Spleen (tissue), 11 donors: ENCODE measurements at regions not wholly inside any gene's neighbourhood (a gene's known extent, or its start where the extent isn't known, plus 50 kb on each side); places are given as distances from the start of the nearest gene placed in this dataset.
A peak's percentile ranks its signal among the peaks of the same experiment; 100 is the strongest.

ENCODE experiments used
- DNase-seq: peaks from one replicate; pipeline ENCODE4 v3.0.0-alpha.2; 2020
- H3K27ac ChIP-seq, 8 donors: fragments of 200-600 bp; sonication (generic) in 7 of 8; 1 replicate in 4 of 8; 2 replicates in 4 of 8; pipeline versions ENCODE4 v1.5.0 to v1.8.0; 2016 to 2021; ENCODE audit warnings: inconsistent platforms in 4 of 8, mild to moderate bottlenecking in 4 of 8, moderate library complexity in 1 of 8
- H3K27me3 ChIP-seq, 7 donors: fragments of 200-600 bp; sonication (generic) in 6 of 7; replicated peaks in 1 of 7; 1 replicate in 4 of 7; 2 replicates in 3 of 7; pipeline versions ENCODE4 v1.5.0 to v1.8.0; 2016 to 2021; ENCODE audit warnings: inconsistent platforms in 3 of 7, mild to moderate bottlenecking in 1 of 7
- H3K36me3 ChIP-seq, 6 donors: fragments of 200-600 bp; sonication (generic) in 5 of 6; 1 replicate in 4 of 6; 2 replicates in 2 of 6; pipeline versions ENCODE4 v1.5.0 to v1.8.0; 2016 to 2021; ENCODE audit warnings: inconsistent platforms in 2 of 6
- H3K4me1 ChIP-seq, 6 donors: fragments of 200-600 bp; sonication (generic) in 5 of 6; 1 replicate in 3 of 6; 2 replicates in 3 of 6; pipeline versions ENCODE4 v1.5.0 to v1.8.0; 2016 to 2021; ENCODE audit warnings: inconsistent platforms in 3 of 6
- H3K4me3 ChIP-seq, 8 donors: fragments of 200-600 bp; sonication (generic) in 7 of 8; 1 replicate in 4 of 8; 2 replicates in 4 of 8; pipeline versions ENCODE4 v1.5.0 to v1.8.0; 2016 to 2021; ENCODE audit warnings: inconsistent platforms in 4 of 8, mild to moderate bottlenecking in 4 of 8, moderate library complexity in 2 of 8
- H3K9me3 ChIP-seq, 8 donors: fragments of 200-600 bp; sonication (generic) in 7 of 8; 1 replicate in 4 of 8; 2 replicates in 4 of 8; pipeline versions ENCODE4 v1.5.0 to v1.8.0; 2016 to 2021; ENCODE audit warnings: inconsistent platforms in 4 of 8
- POLR2A ChIP-seq, 3 donors: fragments of 450-650 bp; IDR thresholded peaks; one replicate each; pipeline ENCODE4 v1.5.1; 2017; ENCODE audit warnings: antibody characterized with exemption in 3 of 3, mild to moderate bottlenecking in 1 of 3
- POLR2AphosphoS5 ChIP-seq, 3 donors: sonication (generic); formaldehyde crosslinking; IDR thresholded peaks; one replicate each; pipeline ENCODE4 v1.5.1; 2017; ENCODE audit warnings: antibody characterized with exemption in 3 of 3
- WGBS, 5 donors: extraction: QIAGEN DNeasy Blood & Tissue Kit in 3 of 5; methylation state at CpG; one replicate each; pipeline versions ENCODE4 v1.1.5 to v1.1.7; 2013 to 2018; 5-methylcytosine and 5-hydroxymethylcytosine counted together
- intact Hi-C: fragments of 100-400 bp; cut with DNase I; formaldehyde crosslinking; loops from one replicate; pipeline ENCODE4 v1.15.0; 2023; ENCODE audit warnings: low total_unique reads
- TF ChIP-seq, protein P1 (sequence below), 11 experiments: fragments of 200-600 bp in 7 of 11; fragments of 450-650 bp in 4 of 11; sonication (generic) in 4 of 11; IDR thresholded peaks in 8 of 11; conservative IDR thresholded peaks in 3 of 11; 1 replicate in 7 of 11; 2 replicates in 4 of 11; pipeline versions ENCODE4 v1.4.0 to v1.8.0; 2016 to 2021; ENCODE audit warnings: antibody characterized with exemption in 11 of 11, inconsistent platforms in 4 of 11, mild to moderate bottlenecking in 1 of 11
- donor health status: healthy with polysubstance abuse.
- donor health status: DM: no; HTN: no; CAD: no; lungs with moderate emphysema.
- donor health status: DM: no; HTN: no; CAD: no.
- donor health status: Bipolar disorder and iron deficiency.
- donor health status: healthy.
- donor health status: DM: no; HTN: no; CAD: no.
- donor health status: DM: yes; HTN: yes; CAD: no.

DNA sequence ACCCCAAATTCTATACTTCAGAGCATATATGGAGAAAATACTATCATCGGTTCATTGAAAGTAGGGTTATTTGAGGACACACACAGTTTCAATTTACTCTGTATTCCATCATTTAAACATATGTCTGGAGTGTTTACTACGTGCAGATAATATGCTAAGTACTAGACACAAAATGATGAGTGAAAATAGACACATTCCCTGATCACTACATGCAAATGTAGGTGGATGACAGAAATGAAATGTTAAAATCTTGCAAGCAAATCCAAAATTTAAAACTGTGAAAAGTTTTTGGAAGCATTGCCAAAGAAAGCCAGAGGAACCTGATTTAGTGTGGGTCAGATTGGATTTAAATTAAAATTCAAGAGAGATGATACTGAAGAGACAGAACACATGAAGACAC, 1106.6 kb downstream of the CBLN2 start:
- Histone ChIP-seq H3K27me3 (no peaks in the 10 kb centered on the region), H3K4me3 (no peak overlapping the region), H3K27ac (no peak overlapping the region), H3K4me1 (no peaks in the 10 kb centered on the region), H3K36me3 (no peaks in the 10 kb centered on the region), H3K9me3 (no peaks in the 10 kb centered on the region)
- no peak for DNase-seq
- 75 to 85% (median 83%) methylated on average over 2 of the region's 2 CpGs for WGBS, 5 donors
- intact Hi-C loops: no loop called here
- TF ChIP-seq POLR2AphosphoS5 (IDR thresholded peaks at IDR 0.05) (no peak), POLR2A (IDR thresholded peaks at IDR 0.05) (no peak)
- TF ChIP-seq, protein P1, sequence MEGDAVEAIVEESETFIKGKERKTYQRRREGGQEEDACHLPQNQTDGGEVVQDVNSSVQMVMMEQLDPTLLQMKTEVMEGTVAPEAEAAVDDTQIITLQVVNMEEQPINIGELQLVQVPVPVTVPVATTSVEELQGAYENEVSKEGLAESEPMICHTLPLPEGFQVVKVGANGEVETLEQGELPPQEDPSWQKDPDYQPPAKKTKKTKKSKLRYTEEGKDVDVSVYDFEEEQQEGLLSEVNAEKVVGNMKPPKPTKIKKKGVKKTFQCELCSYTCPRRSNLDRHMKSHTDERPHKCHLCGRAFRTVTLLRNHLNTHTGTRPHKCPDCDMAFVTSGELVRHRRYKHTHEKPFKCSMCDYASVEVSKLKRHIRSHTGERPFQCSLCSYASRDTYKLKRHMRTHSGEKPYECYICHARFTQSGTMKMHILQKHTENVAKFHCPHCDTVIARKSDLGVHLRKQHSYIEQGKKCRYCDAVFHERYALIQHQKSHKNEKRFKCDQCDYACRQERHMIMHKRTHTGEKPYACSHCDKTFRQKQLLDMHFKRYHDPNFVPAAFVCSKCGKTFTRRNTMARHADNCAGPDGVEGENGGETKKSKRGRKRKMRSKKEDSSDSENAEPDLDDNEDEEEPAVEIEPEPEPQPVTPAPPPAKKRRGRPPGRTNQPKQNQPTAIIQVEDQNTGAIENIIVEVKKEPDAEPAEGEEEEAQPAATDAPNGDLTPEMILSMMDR (IDR thresholded peaks at IDR 0.05 in 8 of 11, conservative IDR thresholded peaks at IDR 0.05 in 3 of 11): no peak

DNA sequence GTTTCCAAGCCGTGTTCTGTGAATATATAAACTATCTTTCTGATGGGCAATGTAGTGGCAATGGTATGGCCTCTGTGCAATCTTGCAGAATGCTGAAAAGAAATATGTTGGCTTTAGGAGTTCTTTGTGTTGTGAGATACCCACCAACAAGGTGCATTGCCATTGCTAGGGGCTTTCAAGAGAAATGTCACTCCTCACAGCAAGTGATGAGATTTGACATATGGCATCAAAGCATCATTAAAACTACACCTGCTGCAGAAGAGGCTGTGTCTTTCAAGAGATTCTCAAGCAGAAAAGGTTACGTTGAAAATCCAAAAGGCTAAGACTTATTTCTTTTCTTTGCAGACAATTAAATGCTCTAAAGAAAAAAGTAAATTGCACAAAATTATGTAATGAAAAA, 1110.8 kb downstream of the CBLN2 start:
- 71 to 84% (median 80%) methylated on average over 2 of the region's 2 CpGs for WGBS, 5 donors
- Histone ChIP-seq H3K36me3 (no peaks in the 10 kb centered on the region), H3K9me3 (no peaks in the 10 kb centered on the region), H3K4me3 (no peak overlapping the region), H3K4me1 (no peaks in the 10 kb centered on the region), H3K27ac (no peak overlapping the region), H3K27me3 (no peaks in the 10 kb centered on the region)
- TF ChIP-seq POLR2AphosphoS5 (IDR thresholded peaks at IDR 0.05): no peak
- DNase-seq: no peak
- intact Hi-C loops: no loop called here

DNA sequence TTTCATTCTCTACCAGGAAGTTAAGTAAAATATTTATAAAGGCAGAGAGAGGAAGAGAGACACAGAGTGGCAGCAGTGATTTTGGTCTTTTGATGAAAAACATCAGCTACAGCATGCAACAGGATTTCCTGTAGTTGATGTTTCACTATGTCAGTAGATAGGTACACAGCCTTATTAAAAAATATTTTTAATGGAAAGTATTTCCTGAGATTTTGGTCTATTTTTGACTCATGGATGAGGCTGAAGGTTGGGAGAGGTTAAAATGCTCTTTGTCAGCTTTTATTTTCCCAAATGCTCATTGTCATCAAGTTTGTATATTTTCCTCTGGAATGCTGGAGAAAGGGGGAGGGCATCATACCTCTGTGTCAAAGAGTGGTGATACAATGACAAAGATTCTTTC, 1112.5 kb downstream of the CBLN2 start:
- H3K4me1 ChIP-seq: no peaks in the 10 kb centered on the region
- H3K27me3 ChIP-seq: no peaks in the 10 kb centered on the region
- H3K27ac ChIP-seq: peak overlapping the region in 6 of 8 donors; percentile 7 to 60 (median 28)
- no peaks in the 10 kb centered on the region for H3K36me3 ChIP-seq
- no peaks in the 10 kb centered on the region for H3K9me3 ChIP-seq
- TF ChIP-seq, protein P1 (IDR thresholded peaks at IDR 0.05 in 8 of 11, conservative IDR thresholded peaks at IDR 0.05 in 3 of 11): no peak
- H3K4me3 ChIP-seq: no peak overlapping the region
- no peak for DNase-seq
- intact Hi-C loops: no loop called here

DNA sequence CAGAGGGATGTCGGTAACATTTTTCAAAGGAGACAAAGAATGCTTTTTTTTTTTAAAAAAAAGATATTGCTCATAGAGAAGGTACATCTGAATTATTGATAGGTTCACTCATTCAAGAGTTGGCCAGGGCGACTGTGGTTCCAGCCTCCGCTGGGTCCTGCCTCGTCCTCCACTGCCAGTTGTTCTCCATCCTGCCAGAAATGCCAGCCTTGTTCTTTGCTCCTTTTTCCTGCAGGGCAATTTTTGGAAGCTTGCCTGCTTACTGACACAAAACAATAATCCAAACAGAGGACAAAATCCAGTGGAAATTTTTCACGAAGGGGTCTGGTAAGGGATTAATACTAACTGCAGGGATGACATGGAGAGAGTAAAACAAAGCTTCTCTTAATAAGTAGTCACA, 1113.0 kb downstream of the CBLN2 start:
- Histone ChIP-seq H3K4me3 (no peak overlapping the region), H3K4me1 (no peaks in the 10 kb centered on the region), H3K36me3 (no peaks in the 10 kb centered on the region), H3K9me3 (no peaks in the 10 kb centered on the region), H3K27ac (peak overlapping the region in 6 of 8 donors; percentile 7 to 60 (median 28)), H3K27me3 (no peaks in the 10 kb centered on the region)
- DNase-seq: no peak
- 57 to 80% (median 70%) methylated on average over 5 of the region's 5 CpGs for WGBS, 5 donors
- TF ChIP-seq POLR2A (IDR thresholded peaks at IDR 0.05) (no peak), POLR2AphosphoS5 (IDR thresholded peaks at IDR 0.05) (no peak)
- intact Hi-C loops: no loop called here

DNA sequence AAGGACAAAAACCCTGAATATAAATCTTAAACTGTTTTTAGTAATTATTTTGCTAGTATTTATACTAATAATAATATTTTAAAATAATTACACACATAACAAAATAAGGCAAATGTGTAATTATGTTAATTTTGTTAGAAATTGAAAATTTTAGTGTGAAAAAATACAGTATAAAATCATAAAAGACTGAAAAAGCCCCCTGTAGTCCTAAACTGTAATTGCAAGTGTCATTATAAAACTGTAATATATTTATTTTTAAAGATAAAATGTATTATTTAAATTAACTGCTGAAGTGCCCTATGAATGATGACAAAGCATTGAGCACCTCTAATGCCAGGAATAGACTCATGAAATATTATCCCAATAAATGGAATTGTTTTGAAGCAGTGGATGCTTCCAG, 1117.7 kb downstream of the CBLN2 start:
- Histone ChIP-seq H3K36me3 (no peaks in the 10 kb centered on the region), H3K27me3 (no peaks in the 10 kb centered on the region), H3K4me1 (no peaks in the 10 kb centered on the region), H3K4me3 (no peak overlapping the region), H3K9me3 (peaks cover 0 to 18% (median 2%) of the 10 kb centered on the region in 8 donors), H3K27ac (no peak overlapping the region)
- intact Hi-C loops: no loop called here
- TF ChIP-seq POLR2AphosphoS5 (IDR thresholded peaks at IDR 0.05): no peak
- TF ChIP-seq, protein P1 (IDR thresholded peaks at IDR 0.05 in 8 of 11, conservative IDR thresholded peaks at IDR 0.05 in 3 of 11): no peak
- TF ChIP-seq POLR2A (IDR thresholded peaks at IDR 0.05): no peak
- no peak for DNase-seq
